ENCODE measurements at regions not wholly inside any gene's neighbourhood (a gene's known extent, or its start where the extent isn't known, plus 50 kb on each side); places are given as distances from the start of the nearest gene placed in this dataset.

- no peak for TF ChIP-seq EP300 (IDR thresholded peaks at IDR 0.05)
- TF ChIP-seq POLR2AphosphoS5 (IDR thresholded peaks at IDR 0.05), result no peak
- TF ChIP-seq CTCF (IDR thresholded peaks at IDR 0.05), result no peak
Measured at GRCh38 chr12:61311413-61311812, 948.8 kb upstream of the USP15 start.

Measured in sigmoid colon (tissue), 4 donors.